ENCODE measurements at regions not wholly inside any gene's neighbourhood (a gene's known extent, or its start where the extent isn't known, plus 50 kb on each side); places are given as distances from the start of the nearest gene placed in this dataset.
A peak's percentile ranks its signal among the peaks of the same experiment; 100 is the strongest.

DNA sequence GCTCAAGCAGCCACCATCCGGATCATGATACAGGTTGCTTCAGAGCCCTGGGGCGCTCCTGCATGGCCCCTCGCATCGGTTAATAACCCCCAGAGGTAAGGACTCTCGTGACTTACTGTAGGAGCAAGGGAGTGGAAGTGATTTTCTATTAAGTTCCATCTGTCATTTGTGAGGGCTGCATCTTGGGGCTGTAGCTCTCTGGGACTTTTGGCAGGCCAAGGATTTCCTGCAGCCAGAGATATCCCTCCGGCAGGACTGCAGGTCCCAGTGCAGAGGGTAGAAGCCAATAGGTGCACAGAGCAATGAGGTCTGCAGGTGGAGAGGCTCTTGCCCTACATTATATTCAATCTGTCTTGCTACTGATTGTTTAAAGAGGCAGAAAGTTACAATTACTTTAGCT, 356.8 kb upstream of the ADARB2 start:
- POLR2A ChIA-PET: no interaction called here
- DNase-seq (ENCODE audit: low spot score): no peak
- H3K9me3 Mint-ChIP-seq: peaks cover 20% of the 10 kb centered on the region
- TF ChIP-seq, protein P1, sequence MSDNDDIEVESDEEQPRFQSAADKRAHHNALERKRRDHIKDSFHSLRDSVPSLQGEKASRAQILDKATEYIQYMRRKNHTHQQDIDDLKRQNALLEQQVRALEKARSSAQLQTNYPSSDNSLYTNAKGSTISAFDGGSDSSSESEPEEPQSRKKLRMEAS (CRISPR knock-in tag; IDR thresholded peaks at IDR 0.05): no peak
- no peak for TF ChIP-seq SP1 (CRISPR knock-in tag; conservative IDR thresholded peaks at IDR 0.05)
- TF ChIP-seq JAZF1 (CRISPR knock-in tag; IDR thresholded peaks at IDR 0.05): no peak
- H3K27me3 Mint-ChIP-seq (ENCODE audit: low read depth): no peaks in the 10 kb centered on the region
- ATAC-seq: no peak
- no peaks in the 10 kb centered on the region for H3K36me3 Mint-ChIP-seq
- H3K4me3 Mint-ChIP-seq: no peak overlapping the region
- CTCF ChIA-PET: no interaction called here
- H3K27ac Mint-ChIP-seq: no peak overlapping the region
- H3K4me1 Mint-ChIP-seq: no peaks in the 10 kb centered on the region

DNA sequence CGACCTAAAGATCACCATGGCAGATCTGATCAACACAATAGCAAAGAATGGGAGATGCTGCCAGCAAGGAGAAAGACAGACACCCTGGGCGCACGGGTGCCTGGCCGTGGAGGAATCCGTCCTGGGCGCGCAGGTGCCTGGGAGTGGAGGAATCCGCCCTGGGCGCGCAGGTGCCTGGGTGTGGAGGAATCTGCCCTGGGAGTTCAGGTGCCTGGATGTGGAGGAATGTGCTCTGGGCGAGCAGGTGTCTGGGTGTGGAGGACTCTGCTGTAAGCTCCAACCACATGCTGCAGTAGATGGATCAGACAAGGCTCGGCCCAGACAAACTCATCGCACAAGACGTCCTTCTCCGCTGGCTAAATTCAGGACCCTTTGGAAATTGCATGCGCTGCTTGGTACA, 346.3 kb upstream of the ADARB2 start:
- CTCF ChIA-PET: no interaction called here
- Mint-ChIP-seq H3K36me3 (peaks cover 9% of the 10 kb centered on the region), H3K4me1 (no peaks in the 10 kb centered on the region), H3K27me3 (ENCODE audit: low read depth) (peaks cover 8% of the 10 kb centered on the region), H3K4me3 (no peak overlapping the region), H3K27ac (no peak overlapping the region), H3K9me3 (peaks cover 15% of the 10 kb centered on the region)
- ATAC-seq: no peak
- no peak for DNase-seq (ENCODE audit: low spot score)
- no peak for TF ChIP-seq RORB (CRISPR knock-in tag; IDR thresholded peaks at IDR 0.05)
- no peak for TF ChIP-seq ZNF121 (CRISPR knock-in tag; IDR thresholded peaks at IDR 0.05)
- TF ChIP-seq, protein P1 (CRISPR knock-in tag; IDR thresholded peaks at IDR 0.05): no peak
- TF ChIP-seq, protein P2, sequence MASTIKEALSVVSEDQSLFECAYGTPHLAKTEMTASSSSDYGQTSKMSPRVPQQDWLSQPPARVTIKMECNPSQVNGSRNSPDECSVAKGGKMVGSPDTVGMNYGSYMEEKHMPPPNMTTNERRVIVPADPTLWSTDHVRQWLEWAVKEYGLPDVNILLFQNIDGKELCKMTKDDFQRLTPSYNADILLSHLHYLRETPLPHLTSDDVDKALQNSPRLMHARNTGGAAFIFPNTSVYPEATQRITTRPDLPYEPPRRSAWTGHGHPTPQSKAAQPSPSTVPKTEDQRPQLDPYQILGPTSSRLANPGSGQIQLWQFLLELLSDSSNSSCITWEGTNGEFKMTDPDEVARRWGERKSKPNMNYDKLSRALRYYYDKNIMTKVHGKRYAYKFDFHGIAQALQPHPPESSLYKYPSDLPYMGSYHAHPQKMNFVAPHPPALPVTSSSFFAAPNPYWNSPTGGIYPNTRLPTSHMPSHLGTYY (CRISPR knock-in tag; IDR thresholded peaks at IDR 0.05): no peak
- TF ChIP-seq FOXK1 (CRISPR knock-in tag; IDR thresholded peaks at IDR 0.05): no peak
- TF ChIP-seq, protein P3, sequence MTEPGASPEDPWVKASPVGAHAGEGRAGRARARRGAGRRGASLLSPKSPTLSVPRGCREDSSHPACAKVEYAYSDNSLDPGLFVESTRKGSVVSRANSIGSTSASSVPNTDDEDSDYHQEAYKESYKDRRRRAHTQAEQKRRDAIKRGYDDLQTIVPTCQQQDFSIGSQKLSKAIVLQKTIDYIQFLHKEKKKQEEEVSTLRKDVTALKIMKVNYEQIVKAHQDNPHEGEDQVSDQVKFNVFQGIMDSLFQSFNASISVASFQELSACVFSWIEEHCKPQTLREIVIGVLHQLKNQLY (CRISPR knock-in tag; IDR thresholded peaks at IDR 0.05): no peak
- no peak for TF ChIP-seq IRF2 (CRISPR knock-in tag; IDR thresholded peaks at IDR 0.05; ENCODE audit: borderline replicate concordance, low read depth)
- TF ChIP-seq EMX1 (CRISPR knock-in tag; IDR thresholded peaks at IDR 0.05): no peak
- TF ChIP-seq, protein P4, sequence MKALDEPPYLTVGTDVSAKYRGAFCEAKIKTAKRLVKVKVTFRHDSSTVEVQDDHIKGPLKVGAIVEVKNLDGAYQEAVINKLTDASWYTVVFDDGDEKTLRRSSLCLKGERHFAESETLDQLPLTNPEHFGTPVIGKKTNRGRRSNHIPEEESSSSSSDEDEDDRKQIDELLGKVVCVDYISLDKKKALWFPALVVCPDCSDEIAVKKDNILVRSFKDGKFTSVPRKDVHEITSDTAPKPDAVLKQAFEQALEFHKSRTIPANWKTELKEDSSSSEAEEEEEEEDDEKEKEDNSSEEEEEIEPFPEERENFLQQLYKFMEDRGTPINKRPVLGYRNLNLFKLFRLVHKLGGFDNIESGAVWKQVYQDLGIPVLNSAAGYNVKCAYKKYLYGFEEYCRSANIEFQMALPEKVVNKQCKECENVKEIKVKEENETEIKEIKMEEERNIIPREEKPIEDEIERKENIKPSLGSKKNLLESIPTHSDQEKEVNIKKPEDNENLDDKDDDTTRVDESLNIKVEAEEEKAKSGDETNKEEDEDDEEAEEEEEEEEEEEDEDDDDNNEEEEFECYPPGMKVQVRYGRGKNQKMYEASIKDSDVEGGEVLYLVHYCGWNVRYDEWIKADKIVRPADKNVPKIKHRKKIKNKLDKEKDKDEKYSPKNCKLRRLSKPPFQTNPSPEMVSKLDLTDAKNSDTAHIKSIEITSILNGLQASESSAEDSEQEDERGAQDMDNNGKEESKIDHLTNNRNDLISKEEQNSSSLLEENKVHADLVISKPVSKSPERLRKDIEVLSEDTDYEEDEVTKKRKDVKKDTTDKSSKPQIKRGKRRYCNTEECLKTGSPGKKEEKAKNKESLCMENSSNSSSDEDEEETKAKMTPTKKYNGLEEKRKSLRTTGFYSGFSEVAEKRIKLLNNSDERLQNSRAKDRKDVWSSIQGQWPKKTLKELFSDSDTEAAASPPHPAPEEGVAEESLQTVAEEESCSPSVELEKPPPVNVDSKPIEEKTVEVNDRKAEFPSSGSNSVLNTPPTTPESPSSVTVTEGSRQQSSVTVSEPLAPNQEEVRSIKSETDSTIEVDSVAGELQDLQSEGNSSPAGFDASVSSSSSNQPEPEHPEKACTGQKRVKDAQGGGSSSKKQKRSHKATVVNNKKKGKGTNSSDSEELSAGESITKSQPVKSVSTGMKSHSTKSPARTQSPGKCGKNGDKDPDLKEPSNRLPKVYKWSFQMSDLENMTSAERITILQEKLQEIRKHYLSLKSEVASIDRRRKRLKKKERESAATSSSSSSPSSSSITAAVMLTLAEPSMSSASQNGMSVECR (CRISPR knock-in tag; IDR thresholded peaks at IDR 0.05; ENCODE audit: borderline replicate concordance): no peak
- POLR2A ChIA-PET: no interaction called here

DNA sequence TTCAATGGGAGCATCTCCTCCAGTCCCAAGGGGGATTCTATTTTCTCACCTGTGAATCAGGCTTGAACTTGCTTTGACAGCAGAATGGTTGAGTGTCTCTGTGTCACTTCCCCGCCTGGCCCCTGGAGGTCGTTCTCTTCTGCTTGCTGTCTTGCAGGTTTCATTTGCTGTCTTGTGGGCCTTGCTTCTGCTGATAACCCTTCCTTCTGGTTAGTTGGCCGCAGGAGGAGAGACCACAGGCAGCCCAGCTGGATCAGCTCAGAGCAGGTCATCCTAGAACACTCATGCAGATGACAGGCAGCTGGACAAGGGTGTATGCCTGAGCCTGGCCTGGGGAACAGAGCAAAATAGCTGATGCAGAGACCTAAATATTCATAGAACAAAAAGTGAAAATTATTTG, 344.2 kb upstream of the ADARB2 start:
- H3K9me3 Mint-ChIP-seq: peaks cover 3% of the 10 kb centered on the region; the same call in 1 of the 2 replicates
- ATAC-seq (peak; percentile 92), DNase-seq (ENCODE audit: low spot score) (peak; percentile 66)
- no peaks in the 10 kb centered on the region for H3K4me1 Mint-ChIP-seq
- H3K4me3 Mint-ChIP-seq: no peak overlapping the region
- H3K36me3 Mint-ChIP-seq: no peaks in the 10 kb centered on the region
- ChIA-PET POLR2A (no interaction called here), CTCF (interaction anchor here (0.9 kb wide), 1 partner anchor 51 kb away, joined by 3 read pairs; no protein-coding TSS in a partner anchor)
- no peaks in the 10 kb centered on the region for H3K27me3 Mint-ChIP-seq (ENCODE audit: low read depth)
- H3K27ac Mint-ChIP-seq: no peak overlapping the region
- TF ChIP-seq, protein P5, sequence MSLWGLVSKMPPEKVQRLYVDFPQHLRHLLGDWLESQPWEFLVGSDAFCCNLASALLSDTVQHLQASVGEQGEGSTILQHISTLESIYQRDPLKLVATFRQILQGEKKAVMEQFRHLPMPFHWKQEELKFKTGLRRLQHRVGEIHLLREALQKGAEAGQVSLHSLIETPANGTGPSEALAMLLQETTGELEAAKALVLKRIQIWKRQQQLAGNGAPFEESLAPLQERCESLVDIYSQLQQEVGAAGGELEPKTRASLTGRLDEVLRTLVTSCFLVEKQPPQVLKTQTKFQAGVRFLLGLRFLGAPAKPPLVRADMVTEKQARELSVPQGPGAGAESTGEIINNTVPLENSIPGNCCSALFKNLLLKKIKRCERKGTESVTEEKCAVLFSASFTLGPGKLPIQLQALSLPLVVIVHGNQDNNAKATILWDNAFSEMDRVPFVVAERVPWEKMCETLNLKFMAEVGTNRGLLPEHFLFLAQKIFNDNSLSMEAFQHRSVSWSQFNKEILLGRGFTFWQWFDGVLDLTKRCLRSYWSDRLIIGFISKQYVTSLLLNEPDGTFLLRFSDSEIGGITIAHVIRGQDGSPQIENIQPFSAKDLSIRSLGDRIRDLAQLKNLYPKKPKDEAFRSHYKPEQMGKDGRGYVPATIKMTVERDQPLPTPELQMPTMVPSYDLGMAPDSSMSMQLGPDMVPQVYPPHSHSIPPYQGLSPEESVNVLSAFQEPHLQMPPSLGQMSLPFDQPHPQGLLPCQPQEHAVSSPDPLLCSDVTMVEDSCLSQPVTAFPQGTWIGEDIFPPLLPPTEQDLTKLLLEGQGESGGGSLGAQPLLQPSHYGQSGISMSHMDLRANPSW (CRISPR knock-in tag; conservative IDR thresholded peaks at IDR 0.05; ENCODE audit: low read depth): no peak
- no peak for TF ChIP-seq SMAD4 (CRISPR knock-in tag; IDR thresholded peaks at IDR 0.05)
- TF ChIP-seq, protein P6, sequence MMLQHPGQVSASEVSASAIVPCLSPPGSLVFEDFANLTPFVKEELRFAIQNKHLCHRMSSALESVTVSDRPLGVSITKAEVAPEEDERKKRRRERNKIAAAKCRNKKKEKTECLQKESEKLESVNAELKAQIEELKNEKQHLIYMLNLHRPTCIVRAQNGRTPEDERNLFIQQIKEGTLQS (CRISPR knock-in tag; conservative IDR thresholded peaks at IDR 0.05): no peak
- TF ChIP-seq, protein P7, sequence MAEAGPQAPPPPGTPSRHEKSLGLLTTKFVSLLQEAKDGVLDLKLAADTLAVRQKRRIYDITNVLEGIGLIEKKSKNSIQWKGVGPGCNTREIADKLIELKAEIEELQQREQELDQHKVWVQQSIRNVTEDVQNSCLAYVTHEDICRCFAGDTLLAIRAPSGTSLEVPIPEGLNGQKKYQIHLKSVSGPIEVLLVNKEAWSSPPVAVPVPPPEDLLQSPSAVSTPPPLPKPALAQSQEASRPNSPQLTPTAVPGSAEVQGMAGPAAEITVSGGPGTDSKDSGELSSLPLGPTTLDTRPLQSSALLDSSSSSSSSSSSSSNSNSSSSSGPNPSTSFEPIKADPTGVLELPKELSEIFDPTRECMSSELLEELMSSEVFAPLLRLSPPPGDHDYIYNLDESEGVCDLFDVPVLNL (CRISPR knock-in tag; IDR thresholded peaks at IDR 0.05; ENCODE audit: borderline replicate concordance, low read depth): no peak
- TF ChIP-seq MXD4 (CRISPR knock-in tag; IDR thresholded peaks at IDR 0.05; ENCODE audit: borderline replicate concordance): no peak
- no peak for TF ChIP-seq TP53 (CRISPR knock-in tag; IDR thresholded peaks at IDR 0.05)
- TF ChIP-seq GABPB1 (CRISPR knock-in tag; IDR thresholded peaks at IDR 0.05): no peak
- TF ChIP-seq, protein P1 (CRISPR knock-in tag; IDR thresholded peaks at IDR 0.05): no peak
- no peak for TF ChIP-seq PRRX2 (CRISPR knock-in tag; IDR thresholded peaks at IDR 0.05)
